HG03139 (cell line): ENCODE measurements at regions not wholly inside any gene's neighbourhood (a gene's known extent, or its start where the extent isn't known, plus 50 kb on each side); places are given as distances from the start of the nearest gene placed in this dataset.
"Not testable (repeated sequence)": the region's sequence is repeated elsewhere in the genome, so short reads cannot be mapped to it uniquely, and the experiment has no call there.

ENCODE experiments used
- ATAC-seq: cut with Tn5 transposase; IDR thresholded peaks from one replicate; pipeline ENCODE4 v1.9.1; 2021; ENCODE audit not compliant: unreplicated experiment

- ATAC-seq = no peak
Measured at GRCh38 chr6:112971651-112972050, 624.5 kb downstream of the RFPL4B start.

- ATAC-seq = not testable (repeated sequence)
Measured at GRCh38 chr6:112974931-112975330, 627.8 kb downstream of the RFPL4B start.

GRCh38 chr6:112976579-112976978 is 629.4 kb downstream of the RFPL4B start:
- ATAC-seq = not testable (repeated sequence)

- no peak for ATAC-seq
Measured at GRCh38 chr6:112979830-112980229, 632.7 kb downstream of the RFPL4B start.

- ATAC-seq = no peak
Measured at GRCh38 chr6:112980676-112981075, 633.5 kb downstream of the RFPL4B start.

- no peak for ATAC-seq
Measured at GRCh38 chr6:112983713-112984261, 636.7 kb downstream of the RFPL4B start.

- no peak for ATAC-seq
Measured at GRCh38 chr6:112984899-112985298, 637.8 kb downstream of the RFPL4B start.

- ATAC-seq = no peak
Measured at GRCh38 chr6:112986321-112986720, 639.2 kb downstream of the RFPL4B start.

GRCh38 chr6:112988748-112989147 is 641.6 kb downstream of the RFPL4B start:
- no peak for ATAC-seq

GRCh38 chr6:112990971-112991370 is 643.8 kb downstream of the RFPL4B start:
- no peak for ATAC-seq

- ATAC-seq = no peak
Measured at GRCh38 chr6:112991912-112992311, 644.8 kb downstream of the RFPL4B start.

GRCh38 chr6:112997421-112998085 is 650.4 kb downstream of the RFPL4B start:
- ATAC-seq = no peak

GRCh38 chr6:113004054-113004453 is 656.9 kb downstream of the RFPL4B start:
- no peak for ATAC-seq

- no peak for ATAC-seq
Measured at GRCh38 chr6:113004470-113005270, 657.5 kb downstream of the RFPL4B start.

GRCh38 chr6:113006494-113006893 is 659.4 kb downstream of the RFPL4B start:
- ATAC-seq = no peak

- ATAC-seq = no peak
Measured at GRCh38 chr6:113009682-113010081, 662.6 kb downstream of the RFPL4B start.

GRCh38 chr6:113010196-113010989 is 663.3 kb downstream of the RFPL4B start:
- no peak for ATAC-seq

- no peak for ATAC-seq
Measured at GRCh38 chr6:113011389-113011788, 664.3 kb downstream of the RFPL4B start.

GRCh38 chr6:113011801-113012200 is 664.7 kb downstream of the RFPL4B start:
- ATAC-seq = no peak

- no peak for ATAC-seq
Measured at GRCh38 chr6:113015249-113015648, 668.1 kb downstream of the RFPL4B start.

GRCh38 chr6:113017353-113017752 is 670.2 kb downstream of the RFPL4B start:
- ATAC-seq = no peak
